ENCODE measurements at regions not wholly inside any gene's neighbourhood (a gene's known extent, or its start where the extent isn't known, plus 50 kb on each side); places are given as distances from the start of the nearest gene placed in this dataset.

DNA sequence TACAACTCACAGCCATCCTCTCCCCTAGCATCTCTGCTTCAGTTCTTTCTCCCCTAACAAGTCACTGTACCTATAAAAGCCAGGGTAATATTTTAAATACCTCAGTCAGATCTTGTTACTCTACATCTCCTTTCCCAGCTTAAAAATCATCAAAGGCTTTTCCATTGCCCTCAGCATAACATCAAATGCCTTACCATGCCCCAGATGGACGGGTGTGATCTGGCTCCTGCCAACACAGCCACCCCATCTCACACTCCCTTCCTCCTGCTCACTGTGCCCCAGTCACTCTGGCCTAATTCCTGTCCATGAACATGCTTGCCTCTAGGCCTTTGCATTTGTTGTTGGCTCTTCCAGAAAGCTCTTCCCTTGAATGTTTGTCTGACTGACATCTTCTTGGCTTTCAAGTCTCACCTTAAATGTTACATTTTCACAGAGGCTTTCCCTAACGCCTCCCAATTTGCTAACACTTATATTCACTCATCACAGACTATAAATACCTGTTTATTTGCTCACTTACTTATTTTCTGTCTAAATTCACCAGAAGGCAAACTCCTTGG lies 640.9 kb downstream of the NYAP2 start:
- no peaks in the 10 kb centered on the region for H3K4me1 ChIP-seq (ENCODE audit: insufficient read depth, low read length)
- no peak for TF ChIP-seq EZH2 (IDR thresholded peaks at IDR 0.05; ENCODE audit: borderline replicate concordance, low read depth, low read length, severe bottlenecking)
- TF ChIP-seq, protein P1, sequence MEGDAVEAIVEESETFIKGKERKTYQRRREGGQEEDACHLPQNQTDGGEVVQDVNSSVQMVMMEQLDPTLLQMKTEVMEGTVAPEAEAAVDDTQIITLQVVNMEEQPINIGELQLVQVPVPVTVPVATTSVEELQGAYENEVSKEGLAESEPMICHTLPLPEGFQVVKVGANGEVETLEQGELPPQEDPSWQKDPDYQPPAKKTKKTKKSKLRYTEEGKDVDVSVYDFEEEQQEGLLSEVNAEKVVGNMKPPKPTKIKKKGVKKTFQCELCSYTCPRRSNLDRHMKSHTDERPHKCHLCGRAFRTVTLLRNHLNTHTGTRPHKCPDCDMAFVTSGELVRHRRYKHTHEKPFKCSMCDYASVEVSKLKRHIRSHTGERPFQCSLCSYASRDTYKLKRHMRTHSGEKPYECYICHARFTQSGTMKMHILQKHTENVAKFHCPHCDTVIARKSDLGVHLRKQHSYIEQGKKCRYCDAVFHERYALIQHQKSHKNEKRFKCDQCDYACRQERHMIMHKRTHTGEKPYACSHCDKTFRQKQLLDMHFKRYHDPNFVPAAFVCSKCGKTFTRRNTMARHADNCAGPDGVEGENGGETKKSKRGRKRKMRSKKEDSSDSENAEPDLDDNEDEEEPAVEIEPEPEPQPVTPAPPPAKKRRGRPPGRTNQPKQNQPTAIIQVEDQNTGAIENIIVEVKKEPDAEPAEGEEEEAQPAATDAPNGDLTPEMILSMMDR (IDR thresholded peaks at IDR 0.05; ENCODE audit: borderline replicate concordance, extremely low read depth, low read length, poor library complexity, severe bottlenecking): no peak
- H3K27ac ChIP-seq (ENCODE audit: low read length): no peak overlapping the region
- H2AFZ ChIP-seq (ENCODE audit: low read depth, low read length): no peak overlapping the region
- no peak for ATAC-seq (ENCODE audit: insufficient read depth, low read depth)
- H3K27me3 ChIP-seq (ENCODE audit: insufficient read depth, low read length, poor library complexity): no peaks in the 10 kb centered on the region
- no peak overlapping the region for H3K9ac ChIP-seq (ENCODE audit: low read depth, low read length)
- no peak overlapping the region for H3K4me2 ChIP-seq (ENCODE audit: insufficient read depth, low read length)
- H3K36me3 ChIP-seq (ENCODE audit: insufficient read depth, low read length): no peaks in the 10 kb centered on the region
- no peaks in the 10 kb centered on the region for H3K79me2 ChIP-seq (ENCODE audit: insufficient read depth, low read length)
- H3K4me3 ChIP-seq (ENCODE audit: low read depth in 1 of 2, low read length in 2 of 2): no peak overlapping the region
- H3K9me3 ChIP-seq (ENCODE audit: insufficient read depth, low read length, severe bottlenecking): no peaks in the 10 kb centered on the region
- no peak for DNase-seq
- H4K20me1 ChIP-seq (ENCODE audit: insufficient read depth, low read length): no peaks in the 10 kb centered on the region

DNA sequence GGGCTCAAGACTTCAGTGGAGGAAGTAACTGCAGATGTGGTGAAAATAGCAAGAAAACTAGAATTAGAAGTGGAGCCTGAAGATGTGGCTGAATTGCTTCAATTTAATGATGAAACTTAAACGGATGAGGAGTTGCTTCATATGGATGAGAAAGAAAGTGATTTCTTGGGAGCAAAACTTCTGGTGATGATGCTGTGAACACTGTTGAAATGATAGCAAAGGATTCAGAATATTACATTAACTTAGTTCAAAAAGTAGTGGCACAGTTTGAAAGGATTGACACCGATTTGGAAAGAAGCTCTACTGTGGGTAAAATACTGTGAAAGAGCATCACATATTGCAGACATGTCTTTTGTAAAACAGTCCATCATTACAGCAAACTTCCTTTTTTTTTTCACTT lies 638.0 kb downstream of the NYAP2 start:
- Histone ChIP-seq H3K4me3 (ENCODE audit: low read depth in 1 of 2, low read length in 2 of 2) (no peak overlapping the region), H3K9me3 (ENCODE audit: insufficient read depth, low read length, severe bottlenecking) (no peaks in the 10 kb centered on the region), H4K20me1 (ENCODE audit: insufficient read depth, low read length) (no peaks in the 10 kb centered on the region), H3K36me3 (ENCODE audit: insufficient read depth, low read length) (no peaks in the 10 kb centered on the region), H3K79me2 (ENCODE audit: insufficient read depth, low read length) (no peaks in the 10 kb centered on the region), H3K4me1 (ENCODE audit: insufficient read depth, low read length) (no peaks in the 10 kb centered on the region), H3K9ac (ENCODE audit: low read depth, low read length) (no peak overlapping the region), H3K4me2 (ENCODE audit: insufficient read depth, low read length) (no peak overlapping the region), H3K27ac (ENCODE audit: low read length) (no peak overlapping the region), H3K27me3 (ENCODE audit: insufficient read depth, low read length, poor library complexity) (no peaks in the 10 kb centered on the region), H2AFZ (ENCODE audit: low read depth, low read length) (no peak overlapping the region)
- ATAC-seq (ENCODE audit: insufficient read depth, low read depth) (no peak), DNase-seq (no peak)
- TF ChIP-seq EZH2 (IDR thresholded peaks at IDR 0.05; ENCODE audit: borderline replicate concordance, low read depth, low read length, severe bottlenecking): no peak
- TF ChIP-seq, protein P1 (IDR thresholded peaks at IDR 0.05; ENCODE audit: borderline replicate concordance, extremely low read depth, low read length, poor library complexity, severe bottlenecking): no peak

DNA sequence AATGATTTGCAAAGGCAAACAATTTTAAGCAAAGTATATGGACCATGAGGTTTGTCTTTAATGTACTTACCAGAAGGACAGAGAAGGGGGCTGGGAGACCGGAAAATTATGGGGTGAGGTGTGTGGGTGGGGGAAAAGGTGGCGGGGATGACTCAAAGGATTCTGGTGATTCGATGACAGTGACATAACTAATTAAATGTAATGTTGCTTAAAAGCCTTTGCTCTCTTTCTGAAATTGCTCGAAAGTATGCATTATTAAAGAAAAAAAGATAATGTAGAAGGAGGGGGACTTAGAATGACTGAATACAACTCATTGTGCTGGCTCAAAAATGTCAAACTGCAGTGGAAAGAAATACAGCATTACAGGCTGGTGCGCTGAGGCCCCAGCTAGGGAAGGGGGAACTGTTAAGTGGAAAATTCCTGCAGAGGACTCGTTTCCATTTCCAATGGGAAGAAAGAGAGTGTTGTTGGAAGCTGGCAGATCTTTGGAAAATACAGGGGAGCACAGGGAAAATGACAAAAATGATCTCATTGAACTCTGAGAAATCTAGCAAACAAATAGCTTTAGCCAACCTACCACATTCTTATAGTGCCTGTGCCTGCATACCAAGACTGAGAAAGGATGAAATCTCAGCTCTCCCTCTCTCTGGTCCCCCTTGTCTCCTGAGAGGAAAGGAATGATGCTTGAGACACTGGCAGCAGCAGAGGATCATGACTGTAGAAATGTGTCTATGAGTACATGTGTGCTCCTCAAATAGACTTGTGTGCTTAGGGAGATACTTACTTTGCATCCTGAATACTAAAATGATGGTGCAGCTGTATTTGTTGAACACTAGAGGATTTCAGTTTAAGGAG lies 632.4 kb downstream of the NYAP2 start:
- no peak for ATAC-seq (ENCODE audit: insufficient read depth, low read depth)
- H4K20me1 ChIP-seq (ENCODE audit: insufficient read depth, low read length): no peaks in the 10 kb centered on the region
- no peaks in the 10 kb centered on the region for H3K4me1 ChIP-seq (ENCODE audit: insufficient read depth, low read length)
- no peaks in the 10 kb centered on the region for H3K79me2 ChIP-seq (ENCODE audit: insufficient read depth, low read length)
- no peak overlapping the region for H3K9ac ChIP-seq (ENCODE audit: low read depth, low read length)
- no peaks in the 10 kb centered on the region for H3K36me3 ChIP-seq (ENCODE audit: insufficient read depth, low read length)
- H3K27ac ChIP-seq (ENCODE audit: low read length): no peak overlapping the region
- DNase-seq: no peak
- no peak overlapping the region for H3K4me2 ChIP-seq (ENCODE audit: insufficient read depth, low read length)
- H3K4me3 ChIP-seq (ENCODE audit: low read depth in 1 of 2, low read length in 2 of 2): no peak overlapping the region
- no peak overlapping the region for H2AFZ ChIP-seq (ENCODE audit: low read depth, low read length)
- no peaks in the 10 kb centered on the region for H3K27me3 ChIP-seq (ENCODE audit: insufficient read depth, low read length, poor library complexity)
- H3K9me3 ChIP-seq (ENCODE audit: insufficient read depth, low read length, severe bottlenecking): no peaks in the 10 kb centered on the region
- no peak for TF ChIP-seq EZH2 (IDR thresholded peaks at IDR 0.05; ENCODE audit: borderline replicate concordance, low read depth, low read length, severe bottlenecking)
- TF ChIP-seq, protein P1 (IDR thresholded peaks at IDR 0.05; ENCODE audit: borderline replicate concordance, extremely low read depth, low read length, poor library complexity, severe bottlenecking): no peak
